PC-9 (cell line): ENCODE measurements at regions not wholly inside any gene's neighbourhood (a gene's known extent, or its start where the extent isn't known, plus 50 kb on each side); places are given as distances from the start of the nearest gene placed in this dataset.
"Not testable (repeated sequence)": the region's sequence is repeated elsewhere in the genome, so short reads cannot be mapped to it uniquely, and the experiment has no call there.

Experiments used
- BruUV-seq: library from RNA; stranded (reverse); fragments of 400-500 nt; replicated peaks from 2 replicates; lab custom pipeline; 2021; lab: Mats Ljungman, UMichigan
- CTCF ChIA-PET: fragments of 300-600 bp; sonication (Branson Sonifier 250); formaldehyde crosslinking; loops from one replicate; lab custom pipeline; 2022; ENCODE audit warnings: antibody characterized with exemption; lab: Charles Lee
- POLR2A ChIA-PET: fragments of 300-600 bp; sonication (Branson Sonifier 250); formaldehyde crosslinking; loops from one replicate; lab custom pipeline; 2022; ENCODE audit warnings: antibody characterized with exemption; ENCODE audit not compliant: unreplicated experiment; lab: Charles Lee
- DNase-seq, 2 experiments: peaks; one replicate each; pipeline versions ENCODE4 v3.0.0 to v3.0.0-alpha.2; 2015 to 2022; ENCODE audit warnings: mixed read lengths in 1 of 2
- H2AFZ ChIP-seq: fragments of 200-600 bp; sonication (generic); 2 replicates; pipeline ENCODE4 v1.8.1; 2017; ENCODE audit warnings: antibody characterized with exemption
- H3F3A ChIP-seq: fragments of 200-600 bp; sonication (generic); 2 replicates; pipeline ENCODE4 v1.8.1; 2017; ENCODE audit warnings: antibody characterized with exemption, mild to moderate bottlenecking, low read depth; ENCODE audit not compliant: insufficient read depth
- H3K27ac ChIP-seq: fragments of 200-600 bp; sonication (generic); 2 replicates; pipeline ENCODE4 v1.6.1; 2016; ENCODE audit warnings: mixed run types
- H3K27me3 ChIP-seq: fragments of 200-600 bp; sonication (generic); 2 replicates; pipeline ENCODE4 v1.6.1; 2016; ENCODE audit warnings: low read depth, mixed run types; ENCODE audit not compliant: insufficient read depth
- H3K36me3 ChIP-seq: fragments of 200-600 bp; sonication (generic); 2 replicates; pipeline ENCODE4 v1.6.1; 2016; ENCODE audit warnings: low read depth, mixed run types
- H3K4me1 ChIP-seq: fragments of 200-600 bp; sonication (generic); replicated peaks from 2 replicates; pipeline ENCODE4 v1.6.1; 2016; ENCODE audit warnings: mixed run types; ENCODE audit not compliant: insufficient read depth
- H3K4me2 ChIP-seq: fragments of 200-600 bp; sonication (generic); 2 replicates; pipeline ENCODE4 v1.6.1; 2017; ENCODE audit warnings: mixed run types
- H3K4me3 ChIP-seq: fragments of 200-600 bp; sonication (generic); 2 replicates; pipeline ENCODE4 v1.6.1; 2016; ENCODE audit warnings: mixed run types
- H3K79me2 ChIP-seq: fragments of 200-600 bp; sonication (generic); 2 replicates; pipeline ENCODE4 v1.6.1; 2017; ENCODE audit warnings: low read depth, mixed run types
- H3K9me2 ChIP-seq: fragments of 200-600 bp; sonication (generic); 2 replicates; pipeline ENCODE4 v1.8.1; 2017; ENCODE audit warnings: mild to moderate bottlenecking; ENCODE audit not compliant: insufficient read depth
- H3K9me3 ChIP-seq: fragments of 200-600 bp; sonication (generic); 2 replicates; pipeline ENCODE4 v1.8.1; 2016; ENCODE audit warnings: low read depth; ENCODE audit not compliant: insufficient read depth
- H4K20me1 ChIP-seq: fragments of 200-600 bp; sonication (generic); 2 replicates; pipeline ENCODE4 v1.8.1; 2017; ENCODE audit not compliant: insufficient read depth
- CTCF ChIP-seq: fragments of 200-600 bp; sonication (generic); conservative IDR thresholded peaks from 2 replicates; pipeline ENCODE4 v1.6.1; 2017; ENCODE audit warnings: mixed run types, antibody characterized with exemption, mild to moderate bottlenecking, moderate library complexity
- EZH2 ChIP-seq: fragments of 200-600 bp; sonication (generic); IDR thresholded peaks from 2 replicates; pipeline ENCODE4 v1.8.0; 2017; ENCODE audit warnings: antibody characterized with exemption, low read depth
- intact Hi-C: fragments of 100-400 bp; cut with micrococcal nuclease; formaldehyde crosslinking; loops from one replicate; pipeline ENCODE4 v1.10.0; 2022; ENCODE audit not compliant: unreplicated experiment

GRCh38 chr2:166700079-166700478, 188.2 kb upstream of the XIRP2 start:
- BruUV-seq: no TSS peak
- no peaks in the 10 kb centered on the region for H3K36me3 ChIP-seq
- no peak overlapping the region for H3K27ac ChIP-seq
- no peak overlapping the region for H3K4me2 ChIP-seq
- CTCF ChIA-PET: no interaction called here
- DNase-seq: no peak
- POLR2A ChIA-PET: no interaction called here
- H3K4me1 ChIP-seq: no peaks in the 10 kb centered on the region
- H3K4me3 ChIP-seq: no peak overlapping the region
- no peak overlapping the region for H2AFZ ChIP-seq
- no peaks in the 10 kb centered on the region for H3K79me2 ChIP-seq
- intact Hi-C loops: no loop called here
- H3K27me3 ChIP-seq: no peaks in the 10 kb centered on the region
- no peaks in the 10 kb centered on the region for H3K9me2 ChIP-seq
- no peaks in the 10 kb centered on the region for H3K9me3 ChIP-seq
- H3F3A ChIP-seq: no peaks in the 10 kb centered on the region
- TF ChIP-seq CTCF (no peak), EZH2 (no peak)
- no peaks in the 10 kb centered on the region for H4K20me1 ChIP-seq

- intact Hi-C loops: no loop called here
- BruUV-seq: no TSS peak
These were observed 193.1 kb upstream of the XIRP2 start for GRCh38 chr2:166695154-166695553.

GRCh38 chr2:166686057-166686456, 192.0 kb upstream of the SCN7A start:
- POLR2A ChIA-PET, CTCF ChIA-PET: not testable (repeated sequence)

More at GRCh38 chr2:166695154-166695553, 193.1 kb upstream of the XIRP2 start:
- H3K4me1 ChIP-seq: no peaks in the 10 kb centered on the region
- no peak overlapping the region for H3K27ac ChIP-seq
- H2AFZ ChIP-seq: no peak overlapping the region
- H3K4me2 ChIP-seq: no peak overlapping the region
- no peak for DNase-seq
- POLR2A ChIA-PET: no interaction called here
- no peak overlapping the region for H3K4me3 ChIP-seq
- CTCF ChIA-PET: no interaction called here
- no peaks in the 10 kb centered on the region for H3K27me3 ChIP-seq
- H3F3A ChIP-seq: no peaks in the 10 kb centered on the region
- H4K20me1 ChIP-seq: no peaks in the 10 kb centered on the region
- TF ChIP-seq CTCF (no peak), EZH2 (no peak)
- H3K9me2 ChIP-seq: no peaks in the 10 kb centered on the region
- no peaks in the 10 kb centered on the region for H3K79me2 ChIP-seq
- H3K9me3 ChIP-seq: no peaks in the 10 kb centered on the region
- no peaks in the 10 kb centered on the region for H3K36me3 ChIP-seq

GRCh38 chr2:166677996-166678395, 183.9 kb upstream of the SCN7A start:
- TF ChIP-seq CTCF (no peak), EZH2 (no peak)
- intact Hi-C loops: no loop called here
- Histone ChIP-seq H3K9me3 (no peaks in the 10 kb centered on the region), H3K4me2 (no peak overlapping the region), H3K4me3 (no peak overlapping the region), H3K9me2 (no peaks in the 10 kb centered on the region), H3K27me3 (no peaks in the 10 kb centered on the region), H3K79me2 (no peaks in the 10 kb centered on the region), H3K36me3 (no peaks in the 10 kb centered on the region), H2AFZ (no peak overlapping the region), H3K27ac (no peak overlapping the region), H3F3A (no peaks in the 10 kb centered on the region), H3K4me1 (no peaks in the 10 kb centered on the region), H4K20me1 (no peaks in the 10 kb centered on the region)
- POLR2A ChIA-PET: interaction anchor here (0.8 kb wide), 1 partner anchor 16 kb away, joined by 5 read pairs; no protein-coding TSS in a partner anchor
- CTCF ChIA-PET: no interaction called here
- no TSS peak for BruUV-seq
- DNase-seq: no peak

More at GRCh38 chr2:166686057-166686456, 192.0 kb upstream of the SCN7A start:
- BruUV-seq, H3F3A ChIP-seq, intact Hi-C loops, H3K9me2 ChIP-seq, H3K79me2 ChIP-seq, H4K20me1 ChIP-seq, H3K4me3 ChIP-seq, H3K9me3 ChIP-seq, H3K27me3 ChIP-seq, H2AFZ ChIP-seq, H3K36me3 ChIP-seq, DNase-seq, H3K27ac ChIP-seq, H3K4me1 ChIP-seq, H3K4me2 ChIP-seq: not testable (repeated sequence)
